Heart right ventricle (tissue), 16 donors: ENCODE measurements at regions not wholly inside any gene's neighbourhood (a gene's known extent, or its start where the extent isn't known, plus 50 kb on each side); places are given as distances from the start of the nearest gene placed in this dataset.

Source experiments
- ATAC-seq, 8 donors: fragments of 200-7000 bp; cut with Tn5 transposase; one replicate each; pipeline ENCODE4 v1.9.1; 2020; ENCODE audit warnings: mild to moderate bottlenecking in 8 of 8, moderate library complexity in 8 of 8, moderate number of reproducible peaks in 1 of 8
- DNase-seq, 2 donors: peaks; one replicate each; pipeline ENCODE4 v3.0.0-alpha.2; 2020
- H3K27ac ChIP-seq, 10 donors: fragments of 200-600 bp; sonication (generic) in 2 of 10; one replicate each; pipeline versions ENCODE4 v1.5.0 to v1.8.0; 2020 to 2022; ENCODE audit warnings: mild to moderate bottlenecking in 3 of 10
- H3K27me3 ChIP-seq, 7 donors: fragments of 200-600 bp; one replicate each; pipeline ENCODE4 v1.8.0; 2021 to 2022; ENCODE audit warnings: mild to moderate bottlenecking in 2 of 7
- H3K36me3 ChIP-seq, 9 donors: fragments of 200-600 bp; sonication (generic) in 1 of 9; one replicate each; pipeline versions ENCODE4 v1.5.0 to v1.8.0; 2020 to 2022; ENCODE audit warnings: mild to moderate bottlenecking in 2 of 9
- H3K4me1 ChIP-seq, 9 donors: fragments of 200-600 bp; sonication (generic) in 1 of 9; one replicate each; pipeline versions ENCODE4 v1.5.0 to v1.8.0; 2020 to 2022; ENCODE audit warnings: mild to moderate bottlenecking in 4 of 9
- H3K4me3 ChIP-seq, 10 donors: fragments of 200-600 bp; sonication (generic) in 2 of 10; one replicate each; pipeline versions ENCODE4 v1.5.0 to v1.8.0; 2020 to 2022; ENCODE audit warnings: mild to moderate bottlenecking in 7 of 10, moderate library complexity in 2 of 10
- H3K9me3 ChIP-seq, 11 donors: fragments of 200-600 bp in 10 of 11; sonication (generic) in 2 of 11; one replicate each; pipeline versions ENCODE4 v1.5.0 to v1.8.0; 2013 to 2022; ENCODE audit warnings: mild to moderate bottlenecking in 2 of 11, control low read depth in 1 of 11, moderate library complexity in 1 of 11
- CTCF ChIP-seq, 9 donors: fragments of 200-600 bp; sonication (generic) in 2 of 9; IDR thresholded peaks; one replicate each; pipeline versions ENCODE4 v1.5.0 to v1.8.0; 2021 to 2022; ENCODE audit warnings: antibody characterized with exemption in 9 of 9, mild to moderate bottlenecking in 5 of 9, moderate library complexity in 1 of 9
- WGBS, 2 donors: extraction: QIAGEN DNeasy Blood & Tissue Kit; methylation state at CpG; one replicate each; pipeline ENCODE4 v1.1.7; 2013; ENCODE audit warnings: inconsistent platforms in 1 of 2; 5-methylcytosine and 5-hydroxymethylcytosine counted together
- intact Hi-C, 10 donors: fragments of 100-400 bp; cut with DNase I; formaldehyde crosslinking; loops; one replicate each; pipeline versions ENCODE4 v1.11.1 to v1.14.2; 2022
- donor health status: Arrhythmogenic right ventricular cardiomyopathy.
- donor health status: ischemic (EF 13 %, LVEDD 7.1; RV severe dilation, severe dysfunction).
- donor health status: healthy with polysubstance abuse.
- donor health status: DM: no; HTN: yes; CAD: no.
- donor health status: DM: no; HTN: no; CAD: no.
- donor health status: ischemic (EF 25% LVEDD 6.9; RV normal size, moderate dysfunction).
- donor health status: ischemic (EF 25% LVEDD 5.7; RV mildly dilated, moderate dysfunction).
- donor health status: healthy.
- donor health status: DM: yes; HTN: yes; CAD: no.
- donor health status: Ischemic cardiomyopathy.
- donor health status: ischemic (EF 35%, LVEDD 5.7; RV mildly dilated, moderate dysfunction).
- donor health status: nonischemic (EF 11% LVEDD 7.7; RV severe dilation, severe dysfunction).
- donor health status: DM: yes; HTN: yes; CAD: no.
- donor health status: PGD.
- donor health status: ischemic (EF 29% LVEDD 5.4; RV normal size, mild dysfunction).
- donor health status: nonischemic (EF 23%, LVEDD 6.1; RV moderate dilation, normal function).

DNA sequence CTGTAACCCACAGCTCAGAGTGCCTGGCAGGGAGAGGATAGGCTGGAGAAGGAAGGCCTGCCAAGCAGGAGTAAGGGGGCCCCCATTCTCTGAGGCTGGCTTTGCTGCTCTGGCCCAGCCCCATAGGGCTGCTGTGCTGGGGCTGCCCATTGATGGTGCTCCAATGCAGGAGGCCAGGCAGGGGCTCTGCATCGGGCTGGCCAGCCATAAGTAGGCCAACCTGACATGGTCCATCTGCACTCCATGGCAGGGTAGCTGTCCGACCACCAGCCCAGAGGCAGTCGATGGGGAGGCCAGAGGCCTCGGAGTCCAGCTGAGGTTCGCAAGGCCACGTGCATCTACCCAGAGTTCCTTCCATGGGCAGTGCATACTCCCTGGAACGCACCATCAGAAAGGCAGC, 75.0 kb upstream of the PITX1 start:
- no peak overlapping the region for H3K4me3 ChIP-seq
- no peak overlapping the region for H3K27ac ChIP-seq
- peaks cover 0 to 31% (median 18%) of the 10 kb centered on the region in 7 donors for H3K27me3 ChIP-seq
- H3K36me3 ChIP-seq = no peaks in the 10 kb centered on the region
- no peak for TF ChIP-seq CTCF (IDR thresholded peaks at IDR 0.05)
- 90 to 92% methylated on average over 7 of the region's 7 CpGs for WGBS, 2 donors
- intact Hi-C loops = no loop called here
- DNase-seq (no peak), ATAC-seq (no peak)
- H3K4me1 ChIP-seq = peaks cover 0 to 4% (median 0%) of the 10 kb centered on the region in 9 donors
- no peaks in the 10 kb centered on the region for H3K9me3 ChIP-seq

- DNase-seq = no peak
- Histone ChIP-seq H3K36me3 (no peaks in the 10 kb centered on the region), H3K4me3 (no peak overlapping the region), H3K27ac (no peak overlapping the region), H3K4me1 (peaks cover 0 to 4% (median 0%) of the 10 kb centered on the region in 9 donors), H3K9me3 (no peaks in the 10 kb centered on the region), H3K27me3 (peaks cover 0 to 31% (median 18%) of the 10 kb centered on the region in 7 donors)
- TF ChIP-seq CTCF (IDR thresholded peaks at IDR 0.05) = no peak
- ATAC-seq = no peak
- WGBS, 2 donors = 88 to 95% methylated on average over 3 of the region's 3 CpGs
- intact Hi-C loops = no loop called here
Measured at GRCh38 chr5:135108569-135108968, 74.5 kb upstream of the PITX1 start.

GRCh38 chr5:135107986-135108385, 74.0 kb upstream of the PITX1 start:
- intact Hi-C loops = no loop called here
- Histone ChIP-seq H3K9me3 (no peaks in the 10 kb centered on the region), H3K4me3 (no peak overlapping the region), H3K4me1 (peaks cover 0 to 4% (median 0%) of the 10 kb centered on the region in 9 donors), H3K27me3 (peaks cover 0 to 32% (median 18%) of the 10 kb centered on the region in 7 donors), H3K27ac (no peak overlapping the region), H3K36me3 (no peaks in the 10 kb centered on the region)
- ATAC-seq (no peak), DNase-seq (no peak)
- TF ChIP-seq CTCF (IDR thresholded peaks at IDR 0.05) = no peak
- 84 to 92% methylated on average over 3 of the region's 3 CpGs for WGBS, 2 donors

- 47 to 49% methylated on average over 19 of the region's 19 CpGs for WGBS, 2 donors
- no peak for ATAC-seq
- Histone ChIP-seq H3K27ac (no peak overlapping the region), H3K4me1 (peaks cover 0 to 4% (median 0%) of the 10 kb centered on the region in 9 donors), H3K4me3 (no peak overlapping the region), H3K27me3 (peaks cover 0 to 40% (median 13%) of the 10 kb centered on the region in 7 donors), H3K36me3 (no peaks in the 10 kb centered on the region), H3K9me3 (no peaks in the 10 kb centered on the region)
- TF ChIP-seq CTCF (IDR thresholded peaks at IDR 0.05) = no peak
- no peak for DNase-seq
- intact Hi-C loops = no loop called here
Measured at GRCh38 chr5:135106610-135107471, 72.8 kb upstream of the PITX1 start.
